Mucosa of descending colon (tissue), 3 donors: ENCODE measurements at regions not wholly inside any gene's neighbourhood (a gene's known extent, or its start where the extent isn't known, plus 50 kb on each side); places are given as distances from the start of the nearest gene placed in this dataset.
"Not testable (repeated sequence)": the region's sequence is repeated elsewhere in the genome, so short reads cannot be mapped to it uniquely, and the experiment has no call there.

Experiments
- ATAC-seq: fragments of 200-7000 bp; cut with Tn5 transposase; one replicate; pipeline ENCODE4 v1.9.1; 2020; ENCODE audit warnings: mild to moderate bottlenecking, moderate library complexity
- DNase-seq, 3 donors: peaks; one replicate each; pipeline ENCODE4 v3.0.0-alpha.2; 2020
- H3K36me3 ChIP-seq: fragments of 200-600 bp; one replicate; pipeline ENCODE4 v1.8.0; 2021; ENCODE audit warnings: low read depth, mild to moderate bottlenecking
- H3K4me1 ChIP-seq: fragments of 200-600 bp; one replicate; pipeline ENCODE4 v1.8.0; 2021; ENCODE audit warnings: low read depth, mild to moderate bottlenecking
- H3K4me3 ChIP-seq: fragments of 200-600 bp; one replicate; pipeline ENCODE4 v1.8.0; 2021; ENCODE audit warnings: mild to moderate bottlenecking
- H3K9me3 ChIP-seq: fragments of 200-600 bp; one replicate; pipeline ENCODE4 v1.8.0; 2021; ENCODE audit warnings: mild to moderate bottlenecking
- intact Hi-C, 2 donors: fragments of 100-400 bp; cut with DNase I in 1 of 2; cut with micrococcal nuclease in 1 of 2; formaldehyde crosslinking; loops; one replicate each; pipeline versions ENCODE4 v1.11.0 to v1.11.1; 2022; cut with DNase I, micrococcal nuclease
- TF ChIP-seq, protein P1 (sequence below): fragments of 200-600 bp; IDR thresholded peaks from one replicate; pipeline ENCODE4 v1.8.0; 2022; ENCODE audit warnings: antibody characterized with exemption, mild to moderate bottlenecking
- donor health status: DM: no; HTN: no; CAD: no; lungs with moderate emphysema.
- donor health status: DM: no; HTN: no; CAD: no.
- donor health status: DM: no; HTN: yes; CAD: no.

GRCh38 chr4:143819029-143819428 is 86.3 kb downstream of the GYPE start:
- DNase-seq (no peak), ATAC-seq (no peak)
- H3K4me1 ChIP-seq, result no peaks in the 10 kb centered on the region
- H3K4me3 ChIP-seq, result no peak overlapping the region
- intact Hi-C loops, result no loop called here
- H3K36me3 ChIP-seq, result no peaks in the 10 kb centered on the region
- H3K9me3 ChIP-seq, result no peaks in the 10 kb centered on the region
- TF ChIP-seq, protein P1, sequence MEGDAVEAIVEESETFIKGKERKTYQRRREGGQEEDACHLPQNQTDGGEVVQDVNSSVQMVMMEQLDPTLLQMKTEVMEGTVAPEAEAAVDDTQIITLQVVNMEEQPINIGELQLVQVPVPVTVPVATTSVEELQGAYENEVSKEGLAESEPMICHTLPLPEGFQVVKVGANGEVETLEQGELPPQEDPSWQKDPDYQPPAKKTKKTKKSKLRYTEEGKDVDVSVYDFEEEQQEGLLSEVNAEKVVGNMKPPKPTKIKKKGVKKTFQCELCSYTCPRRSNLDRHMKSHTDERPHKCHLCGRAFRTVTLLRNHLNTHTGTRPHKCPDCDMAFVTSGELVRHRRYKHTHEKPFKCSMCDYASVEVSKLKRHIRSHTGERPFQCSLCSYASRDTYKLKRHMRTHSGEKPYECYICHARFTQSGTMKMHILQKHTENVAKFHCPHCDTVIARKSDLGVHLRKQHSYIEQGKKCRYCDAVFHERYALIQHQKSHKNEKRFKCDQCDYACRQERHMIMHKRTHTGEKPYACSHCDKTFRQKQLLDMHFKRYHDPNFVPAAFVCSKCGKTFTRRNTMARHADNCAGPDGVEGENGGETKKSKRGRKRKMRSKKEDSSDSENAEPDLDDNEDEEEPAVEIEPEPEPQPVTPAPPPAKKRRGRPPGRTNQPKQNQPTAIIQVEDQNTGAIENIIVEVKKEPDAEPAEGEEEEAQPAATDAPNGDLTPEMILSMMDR, result no peak

GRCh38 chr4:143817866-143818265 is 87.5 kb downstream of the GYPE start:
- H3K9me3 ChIP-seq, H3K4me1 ChIP-seq, ATAC-seq, DNase-seq, H3K36me3 ChIP-seq, H3K4me3 ChIP-seq, intact Hi-C loops: not testable (repeated sequence)

DNA sequence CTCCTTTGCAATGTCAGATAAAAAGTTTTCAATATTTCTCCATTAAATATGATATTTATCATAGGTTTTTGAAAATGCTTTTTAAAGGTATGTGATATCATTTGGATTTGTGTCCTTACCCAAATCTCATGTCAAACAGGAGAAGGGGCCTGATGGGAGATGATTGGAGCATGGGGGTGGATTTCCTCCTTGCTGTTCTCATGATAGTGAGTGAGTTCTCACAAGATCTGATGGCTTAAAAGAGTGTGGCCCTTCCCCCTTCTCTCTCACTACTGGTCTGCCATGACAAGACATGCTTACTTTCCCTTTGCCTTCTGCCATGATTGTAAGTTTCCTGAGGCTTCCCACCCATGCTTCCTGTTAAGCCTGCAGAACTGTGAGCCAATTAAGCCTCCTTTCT is 90.0 kb downstream of the GYPE start:
- intact Hi-C loops, H3K4me1 ChIP-seq: not testable (repeated sequence)

DNA sequence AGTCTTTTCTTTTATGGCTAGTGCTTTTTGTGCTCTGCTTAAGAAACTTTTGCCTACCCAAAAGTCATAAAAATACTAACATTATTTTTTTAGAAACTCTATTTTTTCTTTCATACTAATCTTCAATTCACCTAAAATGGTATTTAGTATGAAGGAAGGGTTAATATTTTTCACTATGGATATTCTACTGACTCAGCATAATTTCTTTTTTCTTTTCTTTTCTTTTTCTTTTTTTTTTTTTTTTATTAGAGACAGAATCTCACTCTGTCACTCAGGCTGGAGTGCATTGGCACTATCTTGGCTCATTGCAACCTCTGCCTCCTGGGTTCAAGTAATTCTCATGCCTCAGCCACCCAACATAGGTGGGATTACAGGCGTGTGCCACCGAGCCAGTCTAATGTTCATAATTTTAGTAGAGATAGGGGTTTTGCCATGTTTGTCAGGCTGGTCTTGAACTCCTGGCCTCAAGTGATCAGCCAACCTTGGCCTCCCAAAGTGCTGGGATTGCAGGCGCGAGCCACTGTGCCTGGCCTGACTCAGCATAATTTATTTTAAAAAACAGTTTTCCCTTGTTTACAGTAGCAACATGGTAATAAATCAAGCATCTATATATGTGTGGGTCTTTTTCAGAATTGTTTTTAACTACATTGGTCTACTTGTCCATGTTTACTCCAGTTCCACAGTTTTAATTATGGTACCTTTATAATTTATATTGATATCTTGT is 91.8 kb downstream of the GYPE start:
- H3K4me1 ChIP-seq, H3K36me3 ChIP-seq, ATAC-seq, DNase-seq, H3K9me3 ChIP-seq, intact Hi-C loops, H3K4me3 ChIP-seq: not testable (repeated sequence)

More for the DNA sequence above, 90.0 kb downstream of the GYPE start:
- not testable (repeated sequence) for DNase-seq, H3K4me3 ChIP-seq, H3K9me3 ChIP-seq, ATAC-seq, H3K36me3 ChIP-seq

DNA sequence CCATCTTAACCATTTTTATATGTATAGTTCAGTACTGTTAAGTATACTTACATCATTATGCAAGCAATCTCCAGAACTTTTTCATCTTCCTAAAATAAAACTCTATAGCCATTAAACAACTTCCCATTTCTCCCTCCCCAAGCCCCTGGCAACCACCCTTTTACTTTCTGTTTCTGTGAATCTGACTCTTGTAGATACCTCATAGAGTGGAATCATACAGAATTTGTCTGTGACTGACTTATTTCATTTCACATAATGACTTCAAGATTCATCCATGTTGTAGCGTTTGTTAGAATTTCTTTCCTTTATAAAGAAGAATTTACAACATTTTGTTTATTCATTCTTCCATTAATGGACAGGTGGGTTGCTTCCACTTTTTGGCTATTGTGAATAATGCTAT is 91.2 kb upstream of the FREM3 start:
- H3K4me3 ChIP-seq, intact Hi-C loops, DNase-seq, H3K9me3 ChIP-seq, H3K4me1 ChIP-seq, H3K36me3 ChIP-seq, ATAC-seq: not testable (repeated sequence)

GRCh38 chr4:143790425-143790824 is 90.0 kb upstream of the FREM3 start:
- H3K4me3 ChIP-seq, ATAC-seq, H3K4me1 ChIP-seq, DNase-seq, H3K9me3 ChIP-seq, intact Hi-C loops, H3K36me3 ChIP-seq: not testable (repeated sequence)

DNA sequence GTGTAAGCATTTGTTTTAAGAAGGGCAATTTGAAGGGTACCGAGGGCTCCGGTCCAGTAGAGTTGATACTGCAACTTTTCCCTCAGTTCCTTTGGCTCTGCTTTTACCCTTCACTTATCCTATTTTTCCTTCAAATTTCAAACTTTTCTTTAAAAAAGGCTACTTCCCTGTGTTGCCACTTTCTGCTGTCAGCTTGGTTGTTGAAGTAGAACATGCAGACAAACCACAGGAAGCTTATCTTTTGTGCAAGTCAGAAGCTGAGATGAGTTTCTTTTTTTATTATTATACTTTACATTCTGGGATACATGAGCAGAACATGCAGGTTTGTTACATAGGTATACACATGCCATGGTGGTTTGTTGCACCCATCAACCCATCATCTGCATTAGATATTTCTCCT is 89.1 kb upstream of the FREM3 start:
- intact Hi-C loops, ATAC-seq, H3K4me1 ChIP-seq, H3K4me3 ChIP-seq, DNase-seq, H3K9me3 ChIP-seq, H3K36me3 ChIP-seq: not testable (repeated sequence)

DNA sequence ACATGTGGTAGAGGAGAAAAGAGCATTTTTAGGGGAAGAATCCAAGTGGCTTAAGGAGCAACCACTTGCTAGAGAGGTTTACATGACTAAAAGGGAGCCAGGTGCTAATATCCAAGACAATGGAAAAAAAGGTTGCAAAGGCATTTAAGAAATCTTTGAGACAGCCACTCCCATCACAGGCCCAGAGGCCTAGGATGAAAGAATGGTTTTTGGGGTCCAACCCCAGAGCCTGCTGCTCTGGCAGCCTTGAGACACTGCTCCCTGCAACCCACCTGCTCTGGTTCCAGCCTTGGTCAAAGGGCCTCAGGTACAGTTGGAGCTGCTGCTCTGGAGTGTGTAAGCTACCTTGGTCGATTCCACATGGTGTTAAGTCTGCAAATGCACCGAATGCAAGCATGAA is 84.1 kb upstream of the FREM3 start:
- ATAC-seq (no peak), DNase-seq (no peak)
- Histone ChIP-seq H3K36me3 (no peaks in the 10 kb centered on the region), H3K4me1 (no peaks in the 10 kb centered on the region), H3K9me3 (no peaks in the 10 kb centered on the region), H3K4me3 (no peak overlapping the region)
- TF ChIP-seq, protein P1, result no peak
- intact Hi-C loops, result no loop called here

- Histone ChIP-seq H3K4me1 (no peaks in the 10 kb centered on the region), H3K9me3 (no peaks in the 10 kb centered on the region), H3K36me3 (no peaks in the 10 kb centered on the region), H3K4me3 (no peak overlapping the region)
- intact Hi-C loops, result no loop called here
- no peak for DNase-seq
- TF ChIP-seq, protein P1, result no peak
- ATAC-seq, result no peak
These were observed 82.0 kb upstream of the FREM3 start for GRCh38 chr4:143782521-143782920.
